GM21367 (cell line): ENCODE measurements at regions not wholly inside any gene's neighbourhood (a gene's known extent, or its start where the extent isn't known, plus 50 kb on each side); places are given as distances from the start of the nearest gene placed in this dataset.

Experiments
- ATAC-seq: cut with Tn5 transposase; IDR thresholded peaks from one replicate; pipeline ENCODE4 v1.9.1; 2021; ENCODE audit not compliant: unreplicated experiment

DNA sequence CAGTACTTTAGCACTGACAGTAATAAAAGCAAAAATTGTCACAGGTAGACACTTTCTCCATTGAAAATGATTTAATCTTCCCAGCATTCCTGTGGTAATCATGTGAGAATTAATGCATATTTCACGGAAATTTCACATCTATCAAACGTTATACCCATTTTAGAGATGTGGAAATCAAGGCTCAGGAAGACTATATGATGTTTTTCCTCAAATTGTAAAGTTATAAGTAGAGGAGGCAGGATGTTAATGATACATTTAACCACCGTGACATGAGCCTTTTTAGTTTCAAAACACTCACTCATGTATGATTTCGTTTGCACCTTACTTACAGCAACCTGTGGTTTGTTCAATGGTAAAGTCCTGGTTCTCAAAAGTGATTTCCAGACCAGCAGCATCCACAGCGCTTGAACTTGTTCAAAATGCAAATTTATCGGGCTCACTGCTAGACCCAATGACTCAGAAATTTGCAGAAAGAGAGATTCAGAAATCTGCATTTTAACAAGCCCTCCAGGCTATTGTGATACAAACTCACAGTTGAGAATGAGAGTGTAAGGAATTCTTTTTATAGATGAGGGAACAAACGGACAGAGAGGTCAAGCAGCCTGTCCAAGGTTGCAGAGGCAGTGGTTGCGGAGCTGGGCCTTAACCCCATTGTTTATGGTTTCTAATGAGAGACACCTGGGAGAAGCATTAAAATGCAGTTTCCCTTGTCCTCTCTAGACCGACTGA, 654.8 kb upstream of the TBX3 start:
- no peak for ATAC-seq

DNA sequence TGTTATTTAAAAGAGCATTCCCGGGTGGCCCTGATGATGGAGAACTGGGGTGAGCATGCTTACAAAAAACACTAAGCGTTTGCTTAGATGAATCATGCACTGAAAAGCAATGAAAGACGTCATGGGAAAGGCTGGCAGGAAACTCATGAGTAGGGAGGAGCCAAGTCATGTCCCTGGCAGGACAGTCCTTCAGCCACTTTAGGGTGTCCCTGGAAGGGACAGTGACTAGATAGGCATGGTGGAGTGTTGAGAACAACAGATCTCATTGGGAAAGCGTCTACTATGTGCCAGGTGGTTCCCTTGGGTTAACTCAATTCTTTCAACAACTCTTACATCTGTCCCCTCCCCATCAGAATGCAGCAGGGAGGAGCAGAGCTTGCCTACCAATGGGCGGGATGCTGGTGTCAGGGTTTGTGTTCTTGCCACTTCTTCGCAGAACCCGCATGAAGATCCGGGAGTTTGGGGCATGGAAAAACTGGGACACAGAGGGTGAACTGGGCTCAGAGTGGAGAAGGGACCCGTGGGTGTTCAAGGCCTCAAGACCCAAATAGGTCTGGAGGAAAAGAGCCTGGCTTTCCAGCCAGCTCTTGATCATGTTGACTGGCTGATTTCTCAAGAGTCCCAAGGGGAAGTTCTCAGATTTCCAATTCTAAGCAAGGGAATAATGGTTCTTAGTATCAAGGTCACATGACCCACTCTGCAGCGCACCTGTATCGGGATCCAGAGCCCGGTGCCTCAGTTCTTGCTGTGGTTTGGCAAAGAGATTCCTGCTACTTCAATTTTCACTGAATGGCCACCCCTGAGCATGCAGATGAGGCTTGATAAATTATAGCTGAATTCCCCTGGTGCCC, 653.9 kb upstream of the TBX3 start:
- no peak for ATAC-seq

DNA sequence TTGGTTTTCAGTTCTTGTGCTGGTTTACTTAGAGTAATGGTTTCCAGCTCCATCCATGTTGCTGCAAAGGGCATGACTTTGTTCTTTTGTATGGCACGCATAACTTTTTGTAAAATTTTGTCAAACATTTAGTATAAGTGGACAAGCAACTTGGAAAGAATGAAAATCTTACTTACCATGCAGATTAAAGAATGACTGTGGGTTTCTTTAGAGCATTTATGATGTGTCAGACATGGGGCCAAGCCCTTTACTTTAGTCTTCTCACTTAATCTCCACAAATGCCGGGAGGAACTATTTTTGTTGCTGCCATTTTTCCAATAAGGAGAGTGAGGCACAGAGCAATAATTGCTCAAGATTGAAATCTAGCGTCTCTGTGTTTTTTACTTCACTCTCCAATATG, 652.5 kb upstream of the TBX3 start:
- ATAC-seq, result no peak

DNA sequence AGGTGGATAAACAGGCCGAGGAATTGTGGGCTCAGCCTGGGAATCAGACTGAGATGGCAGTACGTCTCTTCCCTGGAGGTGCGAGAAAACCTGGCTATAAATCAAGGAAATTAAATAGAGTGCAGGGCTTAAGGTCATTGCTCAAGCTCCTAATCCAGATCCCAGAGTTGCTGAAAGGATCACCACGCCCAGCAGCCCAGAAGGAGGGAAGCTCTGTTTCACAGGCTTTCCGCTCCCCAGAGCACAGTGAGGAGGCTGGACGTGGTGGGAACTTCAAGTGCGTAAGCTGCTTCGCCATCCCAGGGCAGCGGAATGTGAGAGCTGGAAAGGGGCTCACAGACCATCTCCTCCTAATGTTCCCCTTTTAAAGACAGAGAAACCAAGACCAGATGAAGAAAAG, 651.6 kb upstream of the TBX3 start:
- no peak for ATAC-seq

DNA sequence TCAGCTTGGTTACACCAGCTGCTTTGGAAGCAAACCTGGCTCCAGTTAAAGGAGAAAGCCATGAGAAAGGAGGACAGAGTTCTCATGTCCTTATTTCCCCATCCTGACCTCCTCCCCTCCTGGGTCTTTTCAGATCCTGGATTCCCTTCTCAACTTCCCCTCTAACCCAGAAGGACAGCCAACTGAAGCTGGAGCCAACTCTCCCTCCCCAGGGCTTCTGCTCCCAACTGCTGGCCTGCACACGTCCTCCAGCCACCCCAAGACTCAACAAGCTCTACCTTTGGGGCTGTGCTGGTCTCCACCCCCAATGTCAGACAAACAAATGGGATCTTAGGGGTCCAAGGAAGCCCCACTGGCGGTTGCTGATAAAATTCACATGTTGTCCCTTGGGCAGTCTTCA, 651.1 kb upstream of the TBX3 start:
- ATAC-seq, result no peak

DNA sequence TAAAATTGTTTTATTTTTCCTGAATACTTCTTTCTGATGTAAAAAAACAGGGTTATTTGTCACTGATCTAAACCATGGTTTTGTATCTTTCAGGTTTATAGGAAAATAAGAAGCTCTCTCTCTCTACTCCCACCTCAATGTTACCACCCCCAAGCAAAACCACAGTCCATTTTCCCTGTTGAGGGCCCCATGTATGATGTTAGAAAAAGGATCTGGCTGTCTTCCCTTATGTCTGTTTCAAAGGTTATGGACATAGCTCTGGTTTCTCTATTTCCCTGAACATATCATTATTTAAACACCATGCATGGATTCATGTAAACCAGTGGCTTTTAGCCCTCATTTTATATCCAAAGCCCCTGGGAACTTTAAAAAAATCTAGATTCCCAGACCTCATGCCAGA, 649.0 kb upstream of the TBX3 start:
- ATAC-seq, result no peak

DNA sequence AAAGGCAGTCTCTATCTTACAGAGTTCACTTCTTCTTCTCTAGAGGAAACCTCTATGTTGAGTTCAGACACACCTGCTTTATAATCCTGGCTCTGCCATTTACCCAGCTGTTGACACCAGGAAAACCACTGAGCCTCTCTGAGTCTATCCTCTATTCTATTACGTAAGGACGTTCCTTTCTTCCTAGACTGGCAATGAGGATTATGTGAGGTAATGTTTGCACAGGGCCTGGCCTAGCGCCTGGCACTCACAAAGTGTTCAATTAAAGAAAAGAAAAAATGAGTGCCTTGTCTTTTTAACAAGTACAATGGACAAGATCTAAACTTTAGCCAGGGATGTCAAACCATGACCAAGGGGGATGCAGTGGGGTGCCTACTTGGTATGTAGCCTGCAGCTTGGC, 641.9 kb upstream of the TBX3 start:
- no peak for ATAC-seq

DNA sequence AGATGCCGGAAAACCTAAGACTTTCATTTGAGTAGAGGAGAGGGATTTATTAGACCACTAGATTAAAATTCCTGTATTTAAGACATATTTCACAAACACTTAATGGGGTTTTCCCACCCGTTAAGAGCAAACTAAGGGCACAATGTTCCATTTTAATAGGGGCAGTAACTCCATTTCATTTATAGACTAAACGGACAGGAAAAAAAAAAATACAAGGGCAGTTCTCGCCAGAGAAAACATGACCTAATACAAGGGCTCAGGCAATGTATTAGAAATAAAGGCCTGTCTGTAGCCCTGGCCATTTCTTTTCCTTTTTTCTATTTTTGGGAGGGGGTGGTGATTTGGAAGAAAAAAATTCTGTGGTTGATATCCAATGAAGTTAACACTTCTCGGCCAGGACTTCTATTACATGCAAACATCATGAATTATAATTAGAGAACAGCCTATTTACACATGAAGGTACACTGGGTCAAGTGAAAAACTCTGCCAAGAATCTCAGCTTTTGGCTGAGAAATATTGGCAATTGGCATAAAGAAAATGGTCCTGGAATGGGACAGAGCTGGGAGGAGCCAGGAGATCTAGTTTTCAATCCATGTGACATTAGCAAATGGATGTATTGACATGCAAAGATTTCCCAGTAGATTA, 641.1 kb upstream of the TBX3 start:
- no peak for ATAC-seq

DNA sequence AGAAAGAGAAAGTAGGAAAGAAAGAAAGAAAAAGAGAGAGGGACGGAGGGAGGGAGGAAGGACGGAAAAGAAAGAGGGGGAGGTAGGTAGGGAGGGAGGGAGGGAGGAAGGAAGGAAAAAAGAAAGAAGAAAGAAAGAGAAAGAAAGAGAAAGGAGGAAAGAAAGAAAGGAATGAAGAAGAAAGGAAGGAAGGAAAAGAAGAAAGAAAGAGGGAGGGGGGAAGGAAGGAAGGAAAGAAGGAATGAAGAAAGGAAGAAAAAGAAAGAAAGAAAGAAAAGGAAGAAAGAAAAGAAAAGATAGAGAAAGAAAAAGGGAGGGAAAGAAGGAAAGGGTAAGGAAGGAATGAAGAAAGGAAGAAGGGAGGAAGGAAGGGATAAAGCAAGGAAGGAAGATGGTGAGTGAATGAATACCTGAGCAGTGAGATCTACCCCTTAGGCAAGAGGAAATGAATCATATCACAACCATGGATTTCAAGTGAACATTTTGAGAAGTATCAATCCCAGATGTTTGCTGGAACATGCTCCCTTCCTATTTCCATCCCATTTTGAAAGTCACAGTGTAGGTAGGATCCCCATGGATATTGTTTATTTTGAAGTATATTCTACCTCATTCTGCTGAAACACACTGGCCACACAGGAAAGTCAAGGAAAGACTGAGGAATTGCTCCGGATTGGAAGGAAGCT, 639.4 kb upstream of the TBX3 start:
- no peak for ATAC-seq

DNA sequence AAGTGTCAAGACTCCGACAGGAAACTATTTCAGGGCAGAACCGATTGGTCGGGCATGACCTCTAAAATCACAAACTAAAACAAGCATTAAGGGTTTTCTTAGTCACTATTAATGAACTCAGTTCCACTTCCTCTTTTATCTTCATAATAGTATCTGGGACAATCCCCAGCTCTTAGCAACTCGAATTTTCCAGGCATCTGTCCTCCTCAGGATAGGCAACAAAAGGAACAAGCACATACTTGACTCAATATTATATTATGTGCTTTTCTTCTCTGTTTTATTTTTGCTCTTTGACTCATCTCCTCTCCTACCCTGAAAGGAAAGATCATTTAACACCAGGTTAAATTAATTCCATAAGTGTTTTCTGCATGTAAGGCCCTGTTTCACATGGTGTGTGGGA, 638.3 kb upstream of the TBX3 start:
- ATAC-seq, result peak; percentile 44

DNA sequence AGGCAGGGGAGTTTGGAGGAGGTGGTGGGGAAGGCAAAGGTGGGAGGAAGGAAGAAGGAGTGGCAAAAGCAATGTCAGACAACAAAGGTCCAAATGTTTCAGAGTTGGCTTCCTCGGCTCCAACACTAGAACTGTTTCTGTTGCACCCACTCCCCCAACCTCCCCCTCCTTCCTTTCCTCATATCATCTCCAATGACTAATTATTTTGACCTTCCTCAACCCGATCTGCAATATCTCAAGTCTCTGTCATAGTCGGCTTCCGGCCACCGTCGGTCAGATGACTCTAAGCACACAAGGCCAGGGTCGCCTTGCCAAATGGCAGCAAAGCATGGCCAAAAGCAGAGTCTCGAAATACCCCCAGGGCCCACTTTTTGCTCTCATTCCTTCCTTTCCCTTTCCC, 637.0 kb upstream of the TBX3 start:
- no peak for ATAC-seq

DNA sequence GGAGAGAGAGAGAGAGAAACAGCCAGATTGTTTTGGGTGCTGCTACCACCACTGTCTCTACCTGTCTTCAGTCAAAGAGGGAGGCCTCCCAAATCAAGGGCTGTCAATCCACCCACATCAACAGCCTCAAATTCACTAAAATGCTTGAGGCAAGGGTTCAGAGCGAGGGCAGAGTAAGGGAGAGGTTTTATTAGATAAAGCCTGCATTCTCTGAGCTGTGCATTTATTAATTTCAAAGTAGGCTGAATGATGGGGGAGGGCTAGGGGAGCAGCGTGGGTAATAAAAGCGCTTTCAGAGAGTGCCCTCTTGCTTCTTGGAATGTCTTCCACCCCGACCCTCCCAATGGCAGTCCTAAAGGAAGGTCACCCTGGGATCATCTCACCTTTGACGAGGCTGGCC, 636.5 kb upstream of the TBX3 start:
- no peak for ATAC-seq

DNA sequence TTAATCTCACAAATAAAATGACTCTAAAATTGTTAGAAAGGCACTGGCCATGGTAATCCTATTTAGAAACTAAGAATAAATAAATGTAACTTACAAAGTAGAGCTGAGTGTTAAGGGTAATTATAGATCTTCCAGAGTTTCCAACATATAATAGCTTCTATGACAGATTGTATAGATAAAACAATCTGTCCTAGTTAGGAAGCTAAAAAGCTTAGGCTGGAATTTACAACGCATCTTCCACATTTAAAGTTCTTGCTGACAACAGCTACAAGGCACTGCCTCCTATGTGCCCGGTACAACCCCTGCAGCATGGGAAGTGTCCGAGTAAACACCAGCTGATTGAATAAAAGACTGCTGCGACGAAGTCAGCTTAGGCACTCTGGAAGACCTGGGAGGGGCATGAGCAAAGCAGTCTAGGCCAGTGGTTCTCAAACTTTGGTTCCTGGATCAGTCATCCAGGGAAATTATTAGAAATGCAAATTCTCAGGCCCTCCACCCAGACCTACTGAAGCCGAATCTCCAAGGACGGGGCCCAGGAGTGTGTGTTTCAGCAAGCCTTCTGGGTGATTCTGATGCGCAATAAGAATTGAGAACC, 635.6 kb upstream of the TBX3 start:
- ATAC-seq, result no peak

DNA sequence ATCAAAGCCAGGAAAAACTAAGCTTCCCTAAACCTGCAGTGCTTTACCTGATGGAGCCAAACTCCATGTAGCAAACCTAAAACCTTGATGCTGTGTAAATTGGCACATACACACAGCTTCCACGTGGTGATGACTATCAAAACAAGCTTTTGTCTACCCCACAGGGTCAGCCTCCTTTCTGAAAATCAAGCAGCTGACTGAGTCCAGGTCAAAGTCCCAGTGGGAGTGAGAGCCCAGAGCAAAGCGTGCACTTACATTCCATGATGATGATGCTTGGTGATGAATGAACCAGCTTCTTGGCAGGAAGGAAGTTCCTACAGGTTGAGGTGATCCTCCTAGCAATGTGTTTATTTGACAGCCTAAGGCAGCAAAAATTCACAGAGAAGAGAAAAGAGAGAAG, 630.0 kb upstream of the TBX3 start:
- no peak for ATAC-seq

DNA sequence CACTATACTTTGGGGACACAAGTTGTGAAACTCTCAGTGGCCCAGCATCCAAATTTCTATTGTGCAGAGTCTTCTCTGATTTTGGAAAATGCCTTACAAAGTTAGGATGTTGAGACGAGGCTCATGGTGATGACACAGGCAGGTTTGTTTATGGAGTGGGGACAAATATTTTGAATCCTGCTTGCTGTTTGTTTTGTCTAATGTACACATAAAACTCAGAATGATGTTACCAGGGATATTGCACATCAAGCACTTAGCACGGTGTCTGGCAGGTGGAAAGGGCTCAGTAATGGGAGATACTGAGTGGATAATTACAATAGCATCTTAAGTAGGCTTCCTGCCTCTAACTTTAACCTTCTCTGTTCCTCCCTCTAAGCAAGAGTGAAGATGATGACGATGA, 628.9 kb upstream of the TBX3 start:
- ATAC-seq, result no peak

DNA sequence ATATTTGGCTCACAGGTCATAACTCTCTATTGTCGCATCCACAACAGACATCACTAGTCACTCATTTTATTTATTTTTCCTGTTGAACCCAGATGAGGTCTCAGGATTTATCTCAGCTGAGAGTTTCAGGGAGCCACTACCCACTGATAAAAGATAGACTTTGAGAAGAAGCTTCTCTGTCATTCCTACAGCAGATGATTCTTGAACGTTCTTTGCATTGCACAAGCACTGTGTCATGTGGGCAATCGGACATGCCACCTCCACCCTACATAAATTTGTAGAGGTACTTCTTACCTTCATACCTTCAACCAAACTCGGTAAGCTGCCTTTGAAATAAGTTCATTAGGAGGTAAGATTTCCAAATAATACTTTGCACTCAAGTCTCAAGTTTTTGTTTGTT, 627.9 kb upstream of the TBX3 start:
- no peak for ATAC-seq

DNA sequence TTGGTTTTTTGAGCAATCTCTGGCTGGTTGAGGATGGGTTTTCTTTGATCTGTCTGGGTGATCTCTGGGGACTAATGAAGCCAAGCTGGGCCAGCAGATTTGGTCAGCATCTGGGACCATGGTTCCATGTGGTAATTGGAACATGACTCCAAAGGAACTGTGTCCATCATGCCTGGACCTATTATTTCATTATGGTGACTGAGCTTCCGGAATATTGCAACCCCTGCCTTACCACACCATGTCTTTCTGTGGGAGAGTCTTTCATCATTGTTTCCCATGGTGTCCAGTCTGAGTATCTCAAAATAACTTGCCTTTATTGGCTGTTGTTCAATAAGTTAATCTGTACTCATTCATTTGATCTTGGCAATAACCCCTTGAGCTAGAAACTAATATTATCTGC, 624.9 kb upstream of the TBX3 start:
- no peak for ATAC-seq

DNA sequence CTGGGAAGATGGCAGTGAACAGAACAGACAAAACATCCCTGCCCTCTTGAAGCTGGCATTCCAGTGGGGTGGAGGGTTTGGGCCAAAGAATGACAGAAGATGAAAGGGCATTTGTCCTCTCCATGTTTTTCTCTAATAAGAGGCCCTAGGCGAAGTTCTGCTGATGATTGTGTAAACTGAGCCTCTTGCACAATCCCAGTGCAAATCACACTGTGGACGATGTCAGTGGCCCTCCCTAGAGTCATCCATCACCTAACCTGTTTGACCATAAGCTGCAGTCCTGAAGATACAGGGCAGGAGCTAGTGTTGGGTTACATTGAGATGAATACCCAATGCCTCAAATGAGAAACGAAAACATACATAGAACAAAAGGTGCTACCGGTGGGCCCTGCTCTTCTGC, 622.4 kb upstream of the TBX3 start:
- no peak for ATAC-seq

DNA sequence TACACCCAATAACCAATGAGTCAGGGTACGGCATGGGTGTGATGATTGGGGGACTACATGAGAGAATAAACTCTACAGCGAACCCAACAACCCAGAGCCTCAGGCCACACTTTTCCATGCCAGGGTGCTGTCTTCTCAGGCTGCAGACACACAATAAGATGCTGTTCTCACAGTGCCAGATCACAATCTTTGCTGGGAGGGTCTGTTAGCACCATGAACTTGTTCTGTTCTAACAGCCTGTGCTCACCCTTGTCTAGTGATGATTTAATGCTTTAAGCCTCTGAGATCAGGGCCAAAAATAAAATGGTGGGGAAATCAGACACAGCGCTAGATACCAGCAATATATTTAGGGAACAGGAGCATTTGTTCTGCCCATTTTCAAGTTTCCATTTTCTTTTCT, 621.9 kb upstream of the TBX3 start:
- no peak for ATAC-seq

DNA sequence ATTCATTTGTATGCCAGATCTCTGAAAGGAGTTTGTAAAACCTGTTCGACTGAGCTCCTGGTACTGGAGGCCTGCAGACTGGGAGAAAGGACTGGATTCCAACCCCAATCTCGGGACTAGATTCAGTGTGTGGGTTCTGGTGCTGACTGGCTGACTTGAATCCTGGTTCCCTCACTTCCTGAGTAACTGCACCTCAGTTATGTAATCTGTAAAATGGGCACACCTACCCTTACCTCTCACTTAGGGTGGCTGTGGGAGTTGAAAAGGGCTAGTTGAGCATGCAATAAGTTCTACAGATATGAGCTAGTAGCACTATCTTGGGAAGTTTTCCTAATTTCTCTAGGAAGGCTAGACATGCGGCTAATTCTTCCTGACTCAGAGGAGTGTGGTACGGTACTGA, 621.3 kb upstream of the TBX3 start:
- no peak for ATAC-seq

DNA sequence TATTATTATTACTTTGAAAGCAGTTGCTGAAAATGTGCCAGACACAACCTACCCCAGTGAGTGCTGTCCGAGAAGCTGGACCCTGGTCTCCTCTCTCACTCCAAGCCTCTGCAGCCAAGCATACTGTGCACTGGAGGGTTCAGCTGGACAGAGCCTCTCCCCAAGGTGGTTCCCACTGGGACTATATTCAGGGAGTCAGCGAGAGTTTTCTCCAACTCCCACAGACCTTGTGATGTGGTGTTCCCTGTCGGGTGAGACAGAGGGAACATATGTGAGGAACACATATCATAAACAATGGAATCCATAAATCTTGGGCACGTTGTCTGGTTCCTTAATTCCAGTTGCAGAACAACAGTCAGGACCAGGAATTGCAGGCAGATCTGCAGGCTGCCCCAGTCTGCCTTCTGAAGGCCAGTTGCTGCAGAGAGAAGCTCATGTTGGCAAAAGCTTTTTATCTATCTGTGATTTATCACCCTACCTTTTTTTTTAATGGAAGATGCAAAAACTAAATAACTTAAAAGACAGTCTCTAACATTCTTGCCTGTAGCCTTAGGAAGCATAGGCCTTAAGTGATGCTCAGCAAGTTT, 619.8 kb upstream of the TBX3 start:
- no peak for ATAC-seq
